GM12878 (cell line): ENCODE measurements at regions not wholly inside any gene's neighbourhood (a gene's known extent, or its start where the extent isn't known, plus 50 kb on each side); places are given as distances from the start of the nearest gene placed in this dataset.

Experiments
- ATAC-seq: fragments of 200-7000 bp; cut with Tn5 transposase; 3 replicates; pipeline ENCODE4 v1.9.1; 2020; ENCODE audit warnings: mild to moderate bottlenecking, moderate library complexity
- BruUV-seq: library from RNA; stranded (reverse); fragments of 400-500 nt; replicated peaks from 2 replicates; lab custom pipeline; 2021; lab: Mats Ljungman, UMichigan
- CTCF ChIA-PET: fragments of 300-600 bp; sonication (Branson Sonifier 250); formaldehyde crosslinking; extraction: SDS; loops from one replicate; lab custom pipeline; 2021; ENCODE audit warnings: inconsistent platforms; lab: Yijun Ruan, JAX
- POLR2A ChIA-PET: fragments of 350-600 bp; formaldehyde crosslinking; extraction: SDS; loops from one replicate; lab custom pipeline; 2021; ENCODE audit warnings: inconsistent platforms; lab: Charles Lee
- RAD21 ChIA-PET: fragments of 300-600 bp; sonication (Branson Sonifier 250); formaldehyde crosslinking; loops from one replicate; lab custom pipeline; 2023; ENCODE audit warnings: antibody characterized with exemption; ENCODE audit not compliant: unreplicated experiment; lab: Charles Lee
- SMC1A ChIA-PET: fragments of 300-600 bp; sonication (Branson Sonifier 250); formaldehyde crosslinking; loops from one replicate; lab custom pipeline; 2023; ENCODE audit not compliant: unreplicated experiment, uncharacterized antibody; lab: Charles Lee
- DNase-seq: peaks from one replicate; pipeline ENCODE4 v3.0.0-alpha.2; 2011; ENCODE audit warnings: low read depth, low spot score
- FAIRE-seq: peaks from 3 replicates; lab custom pipeline; 2011; peaks lifted over from hg19 to GRCh38; lab: Jason Lieb, UNC
- H2AFZ ChIP-seq: 2 replicates; pipeline ENCODE4 v1.6.0; 2011; ENCODE audit warnings: low read depth, low read length, control low read depth; ENCODE audit not compliant: control insufficient read depth
- H3K27ac ChIP-seq: 2 replicates; pipeline ENCODE4 v1.5.1; 2011; ENCODE audit warnings: control low read depth; ENCODE audit not compliant: control insufficient read depth, insufficient read depth
- H3K27me3 ChIP-seq, 2 experiments: replicated peaks in 1 of 2; 2 replicates each; pipeline versions ENCODE4 v1.6.0 to v1.6.1; 2011; ENCODE audit warnings: low read length in 1 of 2; ENCODE audit not compliant: control insufficient read depth in 2 of 2, insufficient read depth in 2 of 2
- H3K36me3 ChIP-seq, 2 experiments: 2 replicates each; pipeline ENCODE4 v1.5.1; 2011; ENCODE audit warnings: low read length in 1 of 2; ENCODE audit not compliant: control insufficient read depth in 2 of 2, insufficient read depth in 2 of 2
- H3K4me1 ChIP-seq: 2 replicates; pipeline ENCODE4 v1.6.1; 2011; ENCODE audit warnings: mild to moderate bottlenecking, low read length, moderate library complexity, mixed read lengths; ENCODE audit not compliant: control insufficient read depth, insufficient read depth
- H3K4me2 ChIP-seq: 2 replicates; pipeline ENCODE4 v1.6.0; 2011; ENCODE audit warnings: control low read depth; ENCODE audit not compliant: control insufficient read depth, insufficient read depth
- H3K4me3 ChIP-seq: fragments of 200-600 bp; sonication (generic); 2 replicates; pipeline ENCODE4 v1.5.1; 2016
- H3K79me2 ChIP-seq: 2 replicates; pipeline ENCODE4 v1.6.0; 2011; ENCODE audit warnings: low read length; ENCODE audit not compliant: control insufficient read depth, insufficient read depth
- H3K9ac ChIP-seq: 2 replicates; pipeline ENCODE4 v1.8.0; 2011; ENCODE audit warnings: low read length, control low read depth, mixed read lengths; ENCODE audit not compliant: control insufficient read depth, insufficient read depth
- H3K9me3 ChIP-seq: replicated peaks from 3 replicates; pipeline ENCODE4 v1.5.1; 2011; ENCODE audit warnings: mild to moderate bottlenecking, low read length; ENCODE audit not compliant: control insufficient read depth, insufficient read depth
- H4K20me1 ChIP-seq: 2 replicates; pipeline ENCODE4 v1.6.0; 2011; ENCODE audit not compliant: control insufficient read depth, insufficient read depth
- BMI1 ChIP-seq: fragments of 450-650 bp; IDR thresholded peaks from 2 replicates; pipeline ENCODE4 v1.6.1; 2016; ENCODE audit warnings: mild to moderate bottlenecking, moderate library complexity, borderline replicate concordance
- CBFB ChIP-seq: IDR thresholded peaks from 2 replicates; pipeline ENCODE4 v1.6.1; 2016; ENCODE audit warnings: antibody characterized with exemption, low read depth
- EZH2 ChIP-seq: IDR thresholded peaks from 2 replicates; pipeline ENCODE4 v1.6.1; 2012; ENCODE audit warnings: low read depth, mild to moderate bottlenecking, control low read depth, inconsistent platforms, low read length, borderline replicate concordance; ENCODE audit not compliant: control insufficient read depth
- KLF5 ChIP-seq: fragments of 450-650 bp; IDR thresholded peaks from 2 replicates; pipeline ENCODE4 v1.6.1; 2014; ENCODE audit warnings: mild to moderate bottlenecking; ENCODE audit not compliant: partially characterized antibody
- MTA3 ChIP-seq: IDR thresholded peaks from 2 replicates; pipeline ENCODE4 v1.6.1; 2012; ENCODE audit warnings: low read length, inconsistent platforms, borderline replicate concordance
- MXI1 ChIP-seq: fragments of 150-350 bp; IDR thresholded peaks from 2 replicates; pipeline ENCODE4 v1.6.1; 2011; ENCODE audit warnings: low read depth, mild to moderate bottlenecking, inconsistent platforms, low read length, improper control_type of control experiment
- NR2C1 ChIP-seq: fragments of 450-650 bp; IDR thresholded peaks from 2 replicates; pipeline ENCODE4 v1.6.1; 2017; ENCODE audit warnings: antibody characterized with exemption, mild to moderate bottlenecking, moderate library complexity
- RAD21 ChIP-seq: IDR thresholded peaks from 2 replicates; pipeline ENCODE4 v1.6.1; 2011; ENCODE audit warnings: mild to moderate bottlenecking, low read depth, low read length, moderate library complexity; ENCODE audit not compliant: insufficient read depth
- RCOR1 ChIP-seq: conservative IDR thresholded peaks from 2 replicates; pipeline ENCODE4 v1.6.1; 2012; ENCODE audit warnings: low read depth, low read length, improper control_type of control experiment
- RUNX3 ChIP-seq: IDR thresholded peaks from 2 replicates; pipeline ENCODE4 v1.6.1; 2012; ENCODE audit warnings: low read length, inconsistent platforms
- TARDBP ChIP-seq: IDR thresholded peaks from 2 replicates; pipeline ENCODE4 v1.6.1; 2016; ENCODE audit warnings: borderline replicate concordance
- WGBS: methylation state at CpG from one replicate; pipeline ENCODE4 v1.1.6; 2016; ENCODE audit warnings: low lambda C conversion rate; ENCODE audit not compliant: insufficient replicate concordance, insufficient coverage; ENCODE audit errors: missing lambda C conversion rate; 5-methylcytosine and 5-hydroxymethylcytosine counted together
- in situ Hi-C: fragments of 300-500 bp; cut with MboI; formaldehyde crosslinking; loops from 9 replicates; pipeline ENCODE4 v1.14.3; 2018; ENCODE audit warnings: mixed read lengths
- intact Hi-C: fragments of 100-400 bp; cut with micrococcal nuclease; formaldehyde crosslinking; loops from one replicate; pipeline ENCODE4 v1.14.2; 2022; ENCODE audit not compliant: unreplicated experiment
- TF ChIP-seq, protein P1 (sequence below): fragments of 450-650 bp; IDR thresholded peaks from 2 replicates; pipeline ENCODE4 v1.6.1; 2017; ENCODE audit warnings: borderline replicate concordance
- TF ChIP-seq, protein P2 (sequence below): IDR thresholded peaks from 2 replicates; pipeline ENCODE4 v1.6.1; 2012; ENCODE audit warnings: low read depth, low read length, improper control_type of control experiment

- Histone ChIP-seq H3K36me3 (no peaks in the 10 kb centered on the region), H2AFZ (no peak overlapping the region), H3K4me2 (no peak overlapping the region), H3K27ac (no peak overlapping the region), H3K9ac (no peak overlapping the region), H3K4me1 (no peaks in the 10 kb centered on the region), H3K27me3 (no peaks in the 10 kb centered on the region), H3K9me3 (no peaks in the 10 kb centered on the region), H3K79me2 (no peaks in the 10 kb centered on the region), H3K4me3 (no peak overlapping the region), H4K20me1 (no peaks in the 10 kb centered on the region)
- FAIRE-seq (no peak), DNase-seq (no peak), ATAC-seq (no peak)
- no TSS peak for BruUV-seq
- ChIA-PET RAD21 (no interaction called here), POLR2A (no interaction called here), CTCF (no interaction called here), SMC1A (interaction anchor here (1.0 kb wide), 1 partner anchor 209 kb away, joined by 3 read pairs; no protein-coding TSS in a partner anchor)
- 8% methylated on average over 1 of the region's 1 CpG for WGBS
- in situ Hi-C loops (no loop called here), intact Hi-C loops (no loop called here)
- TF ChIP-seq MTA3 (no peak), KLF5 (no peak), RCOR1 (no peak), NR2C1 (no peak), CBFB (no peak), MXI1 (no peak), BMI1 (no peak), RUNX3 (no peak), EZH2 (no peak), TARDBP (no peak), RAD21 (no peak)
- TF ChIP-seq, protein P1, sequence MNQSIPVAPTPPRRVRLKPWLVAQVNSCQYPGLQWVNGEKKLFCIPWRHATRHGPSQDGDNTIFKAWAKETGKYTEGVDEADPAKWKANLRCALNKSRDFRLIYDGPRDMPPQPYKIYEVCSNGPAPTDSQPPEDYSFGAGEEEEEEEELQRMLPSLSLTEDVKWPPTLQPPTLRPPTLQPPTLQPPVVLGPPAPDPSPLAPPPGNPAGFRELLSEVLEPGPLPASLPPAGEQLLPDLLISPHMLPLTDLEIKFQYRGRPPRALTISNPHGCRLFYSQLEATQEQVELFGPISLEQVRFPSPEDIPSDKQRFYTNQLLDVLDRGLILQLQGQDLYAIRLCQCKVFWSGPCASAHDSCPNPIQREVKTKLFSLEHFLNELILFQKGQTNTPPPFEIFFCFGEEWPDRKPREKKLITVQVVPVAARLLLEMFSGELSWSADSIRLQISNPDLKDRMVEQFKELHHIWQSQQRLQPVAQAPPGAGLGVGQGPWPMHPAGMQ = no peak
- TF ChIP-seq, protein P2, sequence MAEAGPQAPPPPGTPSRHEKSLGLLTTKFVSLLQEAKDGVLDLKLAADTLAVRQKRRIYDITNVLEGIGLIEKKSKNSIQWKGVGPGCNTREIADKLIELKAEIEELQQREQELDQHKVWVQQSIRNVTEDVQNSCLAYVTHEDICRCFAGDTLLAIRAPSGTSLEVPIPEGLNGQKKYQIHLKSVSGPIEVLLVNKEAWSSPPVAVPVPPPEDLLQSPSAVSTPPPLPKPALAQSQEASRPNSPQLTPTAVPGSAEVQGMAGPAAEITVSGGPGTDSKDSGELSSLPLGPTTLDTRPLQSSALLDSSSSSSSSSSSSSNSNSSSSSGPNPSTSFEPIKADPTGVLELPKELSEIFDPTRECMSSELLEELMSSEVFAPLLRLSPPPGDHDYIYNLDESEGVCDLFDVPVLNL = no peak
These were observed 438.7 kb upstream of the SOX9 start for GRCh38 chr17:71682174-71682494.
